ENCODE measurements at regions not wholly inside any gene's neighbourhood (a gene's known extent, or its start where the extent isn't known, plus 50 kb on each side); places are given as distances from the start of the nearest gene placed in this dataset.

DNA sequence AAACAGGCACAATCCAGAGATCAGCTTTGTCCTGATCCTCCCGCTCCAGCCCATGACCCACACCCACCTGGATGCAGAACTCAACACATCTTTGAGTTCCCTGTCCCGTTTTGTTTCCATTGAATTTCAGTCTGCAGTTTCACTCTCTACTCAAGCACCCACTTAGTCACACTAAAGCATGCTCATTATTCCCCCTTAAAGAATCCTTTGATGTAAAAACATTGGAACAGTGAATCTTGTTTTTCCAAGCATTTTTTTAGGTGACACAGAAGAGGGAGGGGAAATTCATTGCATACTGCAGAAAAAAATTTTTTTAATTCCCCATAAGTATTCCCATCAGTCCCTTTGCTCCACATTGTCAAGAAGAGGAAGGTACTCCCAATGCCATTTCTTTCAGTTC, 249.7 kb upstream of the TTC29 start:
- Histone ChIP-seq H3K27me3 (no peaks in the 10 kb centered on the region), H3K27ac (no peak overlapping the region), H3K36me3 (no peaks in the 10 kb centered on the region), H3K4me3 (no peak overlapping the region), H3K4me1 (no peaks in the 10 kb centered on the region), H3K9me3 (no peaks in the 10 kb centered on the region)
- 78 to 100% methylated on average over 2 of the region's 2 CpGs for WGBS, 2 donors (ENCODE audit: low coverage in 1 of 2)
- TF ChIP-seq POLR2AphosphoS5 (IDR thresholded peaks at IDR 0.05) (no peak), EP300 (IDR thresholded peaks at IDR 0.05; ENCODE audit: low read depth) (no peak), POLR2A (IDR thresholded peaks at IDR 0.05) (no peak)
- TF ChIP-seq, protein P1, sequence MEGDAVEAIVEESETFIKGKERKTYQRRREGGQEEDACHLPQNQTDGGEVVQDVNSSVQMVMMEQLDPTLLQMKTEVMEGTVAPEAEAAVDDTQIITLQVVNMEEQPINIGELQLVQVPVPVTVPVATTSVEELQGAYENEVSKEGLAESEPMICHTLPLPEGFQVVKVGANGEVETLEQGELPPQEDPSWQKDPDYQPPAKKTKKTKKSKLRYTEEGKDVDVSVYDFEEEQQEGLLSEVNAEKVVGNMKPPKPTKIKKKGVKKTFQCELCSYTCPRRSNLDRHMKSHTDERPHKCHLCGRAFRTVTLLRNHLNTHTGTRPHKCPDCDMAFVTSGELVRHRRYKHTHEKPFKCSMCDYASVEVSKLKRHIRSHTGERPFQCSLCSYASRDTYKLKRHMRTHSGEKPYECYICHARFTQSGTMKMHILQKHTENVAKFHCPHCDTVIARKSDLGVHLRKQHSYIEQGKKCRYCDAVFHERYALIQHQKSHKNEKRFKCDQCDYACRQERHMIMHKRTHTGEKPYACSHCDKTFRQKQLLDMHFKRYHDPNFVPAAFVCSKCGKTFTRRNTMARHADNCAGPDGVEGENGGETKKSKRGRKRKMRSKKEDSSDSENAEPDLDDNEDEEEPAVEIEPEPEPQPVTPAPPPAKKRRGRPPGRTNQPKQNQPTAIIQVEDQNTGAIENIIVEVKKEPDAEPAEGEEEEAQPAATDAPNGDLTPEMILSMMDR (IDR thresholded peaks at IDR 0.05): no peak
- in situ Hi-C loops (cut with MboI; ENCODE audit: low pct_ligation_motif_present in 1 of 4, low pct_unique_long_range_greater_than_20kb in 1 of 4, low sequenced_read_pairs in 3 of 4): no loop called here
- intact Hi-C loops (cut with DNase I; ENCODE audit: low total_unique reads): no loop called here
- no peak for DNase-seq

DNA sequence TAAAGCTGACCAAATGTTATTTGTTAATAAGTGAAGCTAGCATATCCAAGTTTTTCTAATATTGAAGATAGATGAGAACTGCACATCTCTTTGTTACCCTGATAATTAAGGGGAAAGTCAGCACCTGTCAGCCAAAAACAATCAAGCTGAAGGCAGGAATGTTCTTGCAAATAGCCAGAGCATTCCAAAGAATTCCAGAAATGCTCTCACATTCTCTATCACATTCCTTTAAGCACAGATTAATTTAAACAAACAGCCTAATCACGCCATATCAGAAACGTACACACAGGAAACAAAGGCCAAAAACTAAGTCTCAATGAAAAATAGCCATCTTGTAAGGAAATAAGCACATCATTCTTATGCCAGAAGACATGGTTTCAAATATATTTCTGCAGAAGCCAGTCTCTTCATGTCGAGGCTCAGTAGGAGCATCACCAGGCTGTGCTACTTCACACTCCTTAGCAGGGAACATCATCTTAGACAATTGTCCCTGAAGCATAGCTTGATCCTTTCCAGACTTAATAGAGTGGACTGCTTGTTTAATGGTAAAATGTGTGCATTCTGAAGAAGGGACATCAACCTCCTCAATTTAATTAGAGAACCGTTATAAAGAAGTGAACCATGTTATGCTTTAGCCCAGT, 252.9 kb upstream of the TTC29 start:
- Histone ChIP-seq H3K4me1 (no peaks in the 10 kb centered on the region), H3K36me3 (no peaks in the 10 kb centered on the region), H3K4me3 (no peak overlapping the region), H3K27me3 (no peaks in the 10 kb centered on the region), H3K27ac (no peak overlapping the region), H3K9me3 (no peaks in the 10 kb centered on the region)
- intact Hi-C loops (cut with DNase I; ENCODE audit: low total_unique reads): no loop called here
- 50 to 58% methylated on average over 4 of the region's 4 CpGs for WGBS, 2 donors (ENCODE audit: low coverage in 1 of 2)
- in situ Hi-C loops (cut with MboI; ENCODE audit: low pct_ligation_motif_present in 1 of 4, low pct_unique_long_range_greater_than_20kb in 1 of 4, low sequenced_read_pairs in 3 of 4): no loop called here
- TF ChIP-seq POLR2AphosphoS5 (IDR thresholded peaks at IDR 0.05) (no peak), EP300 (IDR thresholded peaks at IDR 0.05; ENCODE audit: low read depth) (no peak), POLR2A (IDR thresholded peaks at IDR 0.05) (no peak)
- TF ChIP-seq, protein P1 (IDR thresholded peaks at IDR 0.05): no peak
- DNase-seq: no peak

DNA sequence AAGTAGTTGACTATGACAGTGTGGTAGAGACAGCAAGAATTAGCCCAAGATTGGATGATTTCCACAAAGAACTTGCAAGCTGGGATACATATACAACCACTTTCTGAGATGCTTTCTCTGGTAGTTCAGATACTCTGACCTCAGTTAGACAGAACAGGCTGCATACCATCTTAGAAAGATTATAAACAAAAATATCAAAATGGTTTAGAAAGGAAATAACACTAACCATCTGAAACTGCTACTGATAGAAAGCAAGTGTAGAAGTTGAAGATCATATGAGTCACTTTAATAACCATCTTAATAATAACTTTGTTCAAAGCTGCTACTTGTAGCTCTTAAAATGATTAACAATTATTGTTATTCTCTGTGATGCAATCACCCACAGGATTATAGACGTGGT, 255.4 kb upstream of the TTC29 start:
- Histone ChIP-seq H3K27ac (no peak overlapping the region), H3K27me3 (no peaks in the 10 kb centered on the region), H3K36me3 (no peaks in the 10 kb centered on the region), H3K4me3 (no peak overlapping the region), H3K4me1 (no peaks in the 10 kb centered on the region), H3K9me3 (no peaks in the 10 kb centered on the region)
- in situ Hi-C loops (cut with MboI; ENCODE audit: low pct_ligation_motif_present in 1 of 4, low pct_unique_long_range_greater_than_20kb in 1 of 4, low sequenced_read_pairs in 3 of 4) (no loop called here), intact Hi-C loops (cut with DNase I; ENCODE audit: low total_unique reads) (no loop called here)
- WGBS, 2 donors (ENCODE audit: low coverage in 1 of 2): 19 to 50% methylated on average over 1 of the region's 1 CpG
- no peak for TF ChIP-seq POLR2A (IDR thresholded peaks at IDR 0.05)
- TF ChIP-seq EP300 (IDR thresholded peaks at IDR 0.05; ENCODE audit: low read depth): no peak
- TF ChIP-seq, protein P1 (IDR thresholded peaks at IDR 0.05): no peak
- DNase-seq: no peak

DNA sequence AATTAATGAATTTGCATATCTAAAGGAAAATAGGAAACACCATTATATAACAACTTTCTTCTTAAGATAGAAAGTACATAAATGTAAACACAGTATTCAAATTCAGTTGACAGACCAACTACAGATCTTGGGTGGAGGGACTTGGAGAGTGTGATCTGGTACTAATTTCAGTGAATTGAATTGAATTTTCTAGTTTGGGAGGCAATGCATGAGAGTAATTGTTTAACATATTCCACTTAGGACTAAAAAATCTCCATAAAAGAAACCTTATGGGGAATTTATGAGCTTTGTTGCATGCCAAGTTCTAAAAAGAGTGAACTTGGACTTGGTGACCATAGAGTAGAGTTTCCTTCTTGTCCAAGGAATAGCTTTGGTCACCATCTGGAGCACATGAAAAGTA, 261.1 kb upstream of the TTC29 start:
- intact Hi-C loops (cut with DNase I; ENCODE audit: low total_unique reads) (no loop called here), in situ Hi-C loops (cut with MboI; ENCODE audit: low pct_ligation_motif_present in 1 of 4, low pct_unique_long_range_greater_than_20kb in 1 of 4, low sequenced_read_pairs in 3 of 4) (no loop called here)
- H3K9me3 ChIP-seq: no peaks in the 10 kb centered on the region
- no peaks in the 10 kb centered on the region for H3K27me3 ChIP-seq
- no peak for TF ChIP-seq POLR2AphosphoS5 (IDR thresholded peaks at IDR 0.05)
- TF ChIP-seq, protein P1 (IDR thresholded peaks at IDR 0.05): no peak
- no peak for TF ChIP-seq POLR2A (IDR thresholded peaks at IDR 0.05)
- TF ChIP-seq EP300 (IDR thresholded peaks at IDR 0.05; ENCODE audit: low read depth): no peak
- no peak overlapping the region for H3K4me3 ChIP-seq
- H3K27ac ChIP-seq: no peak overlapping the region
- DNase-seq: no peak
- no peaks in the 10 kb centered on the region for H3K4me1 ChIP-seq
- H3K36me3 ChIP-seq: no peaks in the 10 kb centered on the region
